A673 (cell line): ENCODE measurements at regions not wholly inside any gene's neighbourhood (a gene's known extent, or its start where the extent isn't known, plus 50 kb on each side); places are given as distances from the start of the nearest gene placed in this dataset.

Source experiments
- BruUV-seq: library from RNA; stranded (reverse); fragments of 400-500 nt; replicated peaks from 2 replicates; lab custom pipeline; 2021; lab: Mats Ljungman, UMichigan
- CTCF ChIA-PET: fragments of 300-600 bp; sonication (Branson Sonifier 250); formaldehyde crosslinking; loops from one replicate; lab custom pipeline; 2022; ENCODE audit warnings: antibody characterized with exemption; lab: Charles Lee
- POLR2A ChIA-PET: fragments of 300-600 bp; sonication (Branson Sonifier 250); formaldehyde crosslinking; loops from one replicate; lab custom pipeline; 2022; ENCODE audit warnings: antibody characterized with exemption; ENCODE audit not compliant: low non-redundant PET; lab: Charles Lee
- DNase-seq: peaks from one replicate; pipeline ENCODE4 v3.0.0-alpha.2; 2015; ENCODE audit warnings: low spot score
- H3K27ac ChIP-seq: fragments of 200-600 bp; sonication (generic); 2 replicates; pipeline ENCODE4 v1.5.1; 2016; ENCODE audit warnings: mixed run types, low read depth, mild to moderate bottlenecking, mixed read lengths, antibody characterized with exemption, low read length; ENCODE audit not compliant: poor library complexity, severe bottlenecking
- H3K27me3 ChIP-seq: fragments of 200-600 bp; sonication (generic); replicated peaks from 2 replicates; pipeline ENCODE4 v1.6.1; 2017; ENCODE audit warnings: mixed run types, low read depth, mild to moderate bottlenecking, mixed read lengths, antibody characterized with exemption, low read length; ENCODE audit not compliant: insufficient read depth, poor library complexity
- H3K36me3 ChIP-seq: fragments of 200-600 bp; sonication (generic); 2 replicates; pipeline ENCODE4 v1.6.1; 2016; ENCODE audit warnings: mixed run types, mild to moderate bottlenecking, mixed read lengths, antibody characterized with exemption, low read length; ENCODE audit not compliant: insufficient read depth, poor library complexity, severe bottlenecking
- H3K4me1 ChIP-seq: fragments of 200-600 bp; sonication (generic); 2 replicates; pipeline ENCODE4 v1.6.1; 2017; ENCODE audit warnings: mixed run types, mild to moderate bottlenecking, mixed read lengths, antibody characterized with exemption, low read length; ENCODE audit not compliant: insufficient read depth, poor library complexity, severe bottlenecking
- H3K4me3 ChIP-seq: fragments of 200-600 bp; sonication (generic); 2 replicates; pipeline ENCODE4 v1.5.1; 2016; ENCODE audit warnings: low read depth, mixed run types, mild to moderate bottlenecking, mixed read lengths, low read length; ENCODE audit not compliant: poor library complexity, severe bottlenecking
- H3K9me3 ChIP-seq: fragments of 200-600 bp; sonication (generic); 2 replicates; pipeline ENCODE4 v1.6.1; 2016; ENCODE audit warnings: mixed run types, low read depth, mild to moderate bottlenecking, mixed read lengths, antibody characterized with exemption, low read length; ENCODE audit not compliant: poor library complexity, severe bottlenecking
- EZH2 ChIP-seq: fragments of 200-600 bp; sonication (generic); IDR thresholded peaks from 2 replicates; pipeline ENCODE4 v1.6.1; 2017; ENCODE audit warnings: borderline replicate concordance, low read depth, mild to moderate bottlenecking, mixed read lengths, antibody characterized with exemption, low read length; ENCODE audit not compliant: poor library complexity, severe bottlenecking
- intact Hi-C: fragments of 100-400 bp; cut with micrococcal nuclease; formaldehyde crosslinking; loops from one replicate; pipeline ENCODE4 v1.10.0; 2022; ENCODE audit not compliant: unreplicated experiment
- TF ChIP-seq, protein P1 (sequence below): fragments of 300-800, 200-600 bp; sonication (generic); conservative IDR thresholded peaks from 2 replicates; pipeline ENCODE4 v1.5.1; 2017; ENCODE audit warnings: low read depth, mild to moderate bottlenecking, antibody characterized with exemption, low read length, moderate library complexity, mixed read lengths

DNA sequence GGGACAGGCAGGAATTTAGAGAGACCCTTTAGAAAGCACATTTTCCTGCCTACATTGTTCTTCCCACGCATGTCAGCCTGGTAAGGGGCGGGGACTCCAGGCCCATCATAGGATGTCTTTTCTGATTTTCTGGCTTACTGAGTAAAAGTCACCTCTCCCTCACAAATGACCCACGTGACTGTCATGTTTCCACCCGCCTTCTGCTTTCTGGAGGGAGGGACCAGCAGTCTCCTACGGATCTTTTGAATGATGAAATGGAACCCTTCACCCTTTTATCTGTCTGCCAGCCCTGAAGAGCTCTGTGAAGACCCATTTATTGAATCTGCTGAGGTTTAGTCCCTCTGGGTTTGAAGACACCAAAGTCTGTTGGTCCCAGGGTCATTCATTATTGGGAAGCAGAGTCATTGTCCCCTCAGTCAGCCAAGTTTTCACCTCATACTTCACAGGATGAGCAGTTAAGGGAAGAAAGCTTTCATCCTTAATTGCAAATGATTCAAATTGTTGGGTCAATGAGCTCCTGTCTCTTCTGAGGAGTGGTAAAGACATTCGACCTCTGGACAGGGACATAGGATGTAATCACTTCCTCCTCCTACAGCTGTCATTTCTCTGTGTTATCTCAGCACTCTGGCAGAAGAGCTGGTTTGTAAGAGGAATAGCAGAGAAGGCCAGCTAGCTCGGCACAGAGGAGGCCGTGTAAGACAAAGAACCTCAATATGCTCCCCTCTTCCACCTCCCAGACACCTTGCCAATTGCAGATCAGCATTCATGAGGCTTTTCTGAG lies 446.1 kb downstream of the HS3ST3B1 start:
- H3K9me3 ChIP-seq, result peaks cover 15% of the 10 kb centered on the region
- H3K27me3 ChIP-seq, result no peaks in the 10 kb centered on the region
- ChIA-PET POLR2A (no interaction called here), CTCF (no interaction called here)
- TF ChIP-seq, protein P1, sequence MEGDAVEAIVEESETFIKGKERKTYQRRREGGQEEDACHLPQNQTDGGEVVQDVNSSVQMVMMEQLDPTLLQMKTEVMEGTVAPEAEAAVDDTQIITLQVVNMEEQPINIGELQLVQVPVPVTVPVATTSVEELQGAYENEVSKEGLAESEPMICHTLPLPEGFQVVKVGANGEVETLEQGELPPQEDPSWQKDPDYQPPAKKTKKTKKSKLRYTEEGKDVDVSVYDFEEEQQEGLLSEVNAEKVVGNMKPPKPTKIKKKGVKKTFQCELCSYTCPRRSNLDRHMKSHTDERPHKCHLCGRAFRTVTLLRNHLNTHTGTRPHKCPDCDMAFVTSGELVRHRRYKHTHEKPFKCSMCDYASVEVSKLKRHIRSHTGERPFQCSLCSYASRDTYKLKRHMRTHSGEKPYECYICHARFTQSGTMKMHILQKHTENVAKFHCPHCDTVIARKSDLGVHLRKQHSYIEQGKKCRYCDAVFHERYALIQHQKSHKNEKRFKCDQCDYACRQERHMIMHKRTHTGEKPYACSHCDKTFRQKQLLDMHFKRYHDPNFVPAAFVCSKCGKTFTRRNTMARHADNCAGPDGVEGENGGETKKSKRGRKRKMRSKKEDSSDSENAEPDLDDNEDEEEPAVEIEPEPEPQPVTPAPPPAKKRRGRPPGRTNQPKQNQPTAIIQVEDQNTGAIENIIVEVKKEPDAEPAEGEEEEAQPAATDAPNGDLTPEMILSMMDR, result no peak
- no peak for TF ChIP-seq EZH2
- no peaks in the 10 kb centered on the region for H3K36me3 ChIP-seq
- DNase-seq, result no peak
- no peaks in the 10 kb centered on the region for H3K4me1 ChIP-seq
- BruUV-seq, result no TSS peak
- no peak overlapping the region for H3K27ac ChIP-seq
- intact Hi-C loops, result no loop called here
- no peak overlapping the region for H3K4me3 ChIP-seq

DNA sequence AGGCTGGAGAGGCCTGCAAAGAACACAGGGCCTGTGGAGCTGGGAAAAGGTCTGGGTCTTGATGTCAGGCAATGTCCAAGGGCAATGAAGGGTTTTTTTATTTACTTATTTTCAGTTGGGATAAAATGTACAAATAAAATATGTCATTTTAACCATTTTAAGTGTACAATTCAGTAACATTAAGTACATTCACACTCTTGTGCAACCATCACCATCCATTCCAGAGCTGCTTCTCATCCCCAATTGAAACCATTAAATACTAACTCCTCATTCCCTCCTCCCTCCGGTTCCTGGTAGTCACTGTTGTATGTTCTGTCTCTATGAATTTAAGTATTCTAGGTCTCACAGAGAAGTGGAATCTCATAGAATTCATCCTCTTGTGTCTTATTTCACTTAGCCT lies 444.7 kb downstream of the HS3ST3B1 start:
- Histone ChIP-seq H3K9me3 (peaks cover 18% of the 10 kb centered on the region), H3K27me3 (no peaks in the 10 kb centered on the region), H3K27ac (no peak overlapping the region), H3K4me1 (no peaks in the 10 kb centered on the region), H3K36me3 (no peaks in the 10 kb centered on the region), H3K4me3 (no peak overlapping the region)
- intact Hi-C loops, result no loop called here
- ChIA-PET CTCF (no interaction called here), POLR2A (no interaction called here)
- TF ChIP-seq, protein P1, result no peak
- no peak for TF ChIP-seq EZH2
- DNase-seq, result no peak
- no TSS peak for BruUV-seq

DNA sequence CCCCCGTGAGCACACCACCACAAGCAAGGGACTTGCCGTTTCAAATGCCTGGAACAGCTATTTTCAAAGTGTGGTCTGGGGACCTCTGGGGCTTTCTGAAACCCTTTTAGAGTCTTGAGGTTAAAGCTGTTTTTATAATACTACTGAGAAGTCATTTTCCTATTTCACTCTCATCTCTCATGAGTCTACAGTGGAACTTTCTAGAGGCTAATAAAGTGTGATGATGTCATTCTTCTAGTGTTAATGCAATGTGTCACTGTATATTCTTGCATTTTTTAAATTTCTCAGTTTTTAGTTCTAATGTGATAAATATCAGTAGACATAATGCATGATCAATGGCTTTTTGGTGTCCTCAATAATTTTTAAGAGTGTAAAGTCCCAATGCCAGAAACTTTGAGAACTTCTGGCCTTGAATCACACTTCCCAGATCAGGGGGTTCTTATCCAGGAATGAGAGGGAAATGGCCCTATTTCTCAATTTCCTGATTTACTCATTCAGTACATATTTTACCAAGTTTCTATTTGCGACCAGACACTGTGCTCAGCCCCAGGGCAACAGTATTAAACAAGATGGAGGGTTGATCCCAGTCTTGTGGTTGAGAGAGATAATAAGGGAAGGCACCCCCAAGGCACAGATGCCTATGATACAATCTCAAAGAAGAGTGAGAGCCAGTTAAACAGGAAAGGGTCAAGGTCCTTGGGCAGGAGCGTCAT lies 444.0 kb downstream of the HS3ST3B1 start:
- CTCF ChIA-PET, result no interaction called here
- TF ChIP-seq, protein P1, result no peak
- no peak for TF ChIP-seq EZH2
- no peaks in the 10 kb centered on the region for H3K36me3 ChIP-seq
- no TSS peak for BruUV-seq
- no peak for DNase-seq
- no peaks in the 10 kb centered on the region for H3K27me3 ChIP-seq
- intact Hi-C loops, result no loop called here
- peaks cover 18% of the 10 kb centered on the region for H3K9me3 ChIP-seq
- no peaks in the 10 kb centered on the region for H3K4me1 ChIP-seq
- H3K27ac ChIP-seq, result no peak overlapping the region
- POLR2A ChIA-PET, result no interaction called here
- no peak overlapping the region for H3K4me3 ChIP-seq
